Fibroblast of lung (primary cell): ENCODE measurements at regions not wholly inside any gene's neighbourhood (a gene's known extent, or its start where the extent isn't known, plus 50 kb on each side); places are given as distances from the start of the nearest gene placed in this dataset.

Source experiments
- DNase-seq, 2 donors: peaks; one replicate each; pipeline versions ENCODE4 v3.0.0 to v3.0.0-alpha.2; 2010; ENCODE audit warnings: low read depth in 2 of 2
- H2AFZ ChIP-seq: 2 replicates; pipeline ENCODE4 v1.5.1; 2012; ENCODE audit warnings: low read length, control low read depth, inconsistent platforms
- H3K27ac ChIP-seq: 2 replicates; pipeline ENCODE4 v1.5.1; 2011; ENCODE audit warnings: low read length, control low read depth; ENCODE audit not compliant: insufficient read depth
- H3K27me3 ChIP-seq: 2 replicates; pipeline ENCODE4 v1.5.1; 2011; ENCODE audit warnings: mild to moderate bottlenecking, low read length; ENCODE audit not compliant: control insufficient read depth, insufficient read depth
- H3K36me3 ChIP-seq: 2 replicates; pipeline ENCODE4 v1.5.1; 2011; ENCODE audit warnings: low read length; ENCODE audit not compliant: control insufficient read depth, insufficient read depth
- H3K4me1 ChIP-seq: 2 replicates; pipeline ENCODE4 v1.5.1; 2011; ENCODE audit warnings: low read length; ENCODE audit not compliant: control insufficient read depth, insufficient read depth; ENCODE audit errors: extremely low read depth
- H3K4me2 ChIP-seq: 2 replicates; pipeline ENCODE4 v1.5.1; 2011; ENCODE audit warnings: low read length, control low read depth; ENCODE audit not compliant: insufficient read depth; ENCODE audit errors: extremely low read depth
- H3K4me3 ChIP-seq, 4 experiments: fragments of 200-600 bp in 1 of 4; sonication (generic) in 1 of 4; replicated peaks in 1 of 4; 2 replicates each; pipeline ENCODE4 v1.5.1; 2011 to 2016; ENCODE audit warnings: low read length in 4 of 4, low read depth in 3 of 4, mild to moderate bottlenecking in 3 of 4, control low read depth in 2 of 4, inconsistent platforms in 1 of 4, mixed read lengths in 1 of 4; ENCODE audit not compliant: insufficient read depth in 1 of 4; ENCODE audit errors: control extremely low read depth in 1 of 4
- H3K79me2 ChIP-seq: 2 replicates; pipeline ENCODE4 v1.5.1; 2012; ENCODE audit warnings: mild to moderate bottlenecking, low read length, inconsistent platforms; ENCODE audit not compliant: control insufficient read depth, insufficient read depth
- H3K9ac ChIP-seq: 2 replicates; pipeline ENCODE4 v1.5.1; 2011; ENCODE audit warnings: mild to moderate bottlenecking, low read length, control low read depth; ENCODE audit not compliant: insufficient read depth
- H3K9me3 ChIP-seq: 2 replicates; pipeline ENCODE4 v1.5.1; 2012; ENCODE audit warnings: low read depth, low read length; ENCODE audit not compliant: control insufficient read depth, insufficient read depth
- H4K20me1 ChIP-seq: 2 replicates; pipeline ENCODE4 v1.5.1; 2011; ENCODE audit warnings: low read length; ENCODE audit not compliant: control insufficient read depth, insufficient read depth; ENCODE audit errors: extremely low read depth
- CTCF ChIP-seq, 2 donors: IDR thresholded peaks in 1 of 2; conservative IDR thresholded peaks in 1 of 2; 1 replicate in 1 of 2; 2 replicates in 1 of 2; pipeline ENCODE4 v1.5.1; 2011 to 2012; ENCODE audit warnings: low read length in 2 of 2, control low read depth in 1 of 2, inconsistent platforms in 1 of 2, low read depth in 1 of 2, mild to moderate bottlenecking in 1 of 2
- EZH2 ChIP-seq: IDR thresholded peaks from 2 replicates; pipeline ENCODE4 v1.5.1; 2012; ENCODE audit warnings: low read length, control low read depth, mild to moderate bottlenecking; ENCODE audit errors: missing control alignments

- Histone ChIP-seq H3K9ac (no peak overlapping the region), H2AFZ (no peak overlapping the region), H3K36me3 (no peaks in the 10 kb centered on the region), H3K79me2 (no peaks in the 10 kb centered on the region), H3K4me2 (no peak overlapping the region), H3K9me3 (no peaks in the 10 kb centered on the region), H3K4me3 (no peak overlapping the region), H3K4me1 (no peaks in the 10 kb centered on the region), H4K20me1 (no peaks in the 10 kb centered on the region), H3K27me3 (no peaks in the 10 kb centered on the region), H3K27ac (no peak overlapping the region)
- no peak for TF ChIP-seq CTCF (conservative IDR thresholded peaks at IDR 0.05 in 1 of 2, IDR thresholded peaks at IDR 0.05 in 1 of 2; ENCODE audit: low read depth in 1 of 2, low read length in 2 of 2)
- TF ChIP-seq EZH2, result no peak
- peak in 1 of 2 donors; percentile 52 for DNase-seq
Measured at GRCh38 chr11:128198216-128198772, 389.1 kb downstream of the ETS1 start.

- no peak overlapping the region for H3K4me3 ChIP-seq
- H3K9ac ChIP-seq, result no peak overlapping the region
- DNase-seq, result peak in 1 of 2 donors; percentile 35
- no peaks in the 10 kb centered on the region for H3K79me2 ChIP-seq
- H2AFZ ChIP-seq, result no peak overlapping the region
- no peaks in the 10 kb centered on the region for H3K4me1 ChIP-seq
- TF ChIP-seq CTCF (conservative IDR thresholded peaks at IDR 0.05 in 1 of 2, IDR thresholded peaks at IDR 0.05 in 1 of 2; ENCODE audit: low read depth in 1 of 2, low read length in 2 of 2) (no peak), EZH2 (no peak)
- no peaks in the 10 kb centered on the region for H3K36me3 ChIP-seq
- no peaks in the 10 kb centered on the region for H3K27me3 ChIP-seq
- no peaks in the 10 kb centered on the region for H4K20me1 ChIP-seq
- H3K27ac ChIP-seq, result no peak overlapping the region
- no peak overlapping the region for H3K4me2 ChIP-seq
- H3K9me3 ChIP-seq, result no peaks in the 10 kb centered on the region
Measured at GRCh38 chr11:128196235-128196634, 391.1 kb downstream of the ETS1 start.

- no peak for DNase-seq
- Histone ChIP-seq H4K20me1 (no peaks in the 10 kb centered on the region), H3K79me2 (no peaks in the 10 kb centered on the region), H2AFZ (no peak overlapping the region), H3K36me3 (no peaks in the 10 kb centered on the region), H3K27me3 (no peaks in the 10 kb centered on the region), H3K4me2 (no peak overlapping the region), H3K4me3 (no peak overlapping the region), H3K4me1 (no peaks in the 10 kb centered on the region), H3K27ac (no peak overlapping the region), H3K9me3 (no peaks in the 10 kb centered on the region), H3K9ac (no peak overlapping the region)
- no peak for TF ChIP-seq EZH2
- no peak for TF ChIP-seq CTCF (conservative IDR thresholded peaks at IDR 0.05 in 1 of 2, IDR thresholded peaks at IDR 0.05 in 1 of 2; ENCODE audit: low read depth in 1 of 2, low read length in 2 of 2)
Measured at GRCh38 chr11:128195756-128196155, 391.6 kb downstream of the ETS1 start.
